ENCODE measurements at regions not wholly inside any gene's neighbourhood (a gene's known extent, or its start where the extent isn't known, plus 50 kb on each side); places are given as distances from the start of the nearest gene placed in this dataset.

DNA sequence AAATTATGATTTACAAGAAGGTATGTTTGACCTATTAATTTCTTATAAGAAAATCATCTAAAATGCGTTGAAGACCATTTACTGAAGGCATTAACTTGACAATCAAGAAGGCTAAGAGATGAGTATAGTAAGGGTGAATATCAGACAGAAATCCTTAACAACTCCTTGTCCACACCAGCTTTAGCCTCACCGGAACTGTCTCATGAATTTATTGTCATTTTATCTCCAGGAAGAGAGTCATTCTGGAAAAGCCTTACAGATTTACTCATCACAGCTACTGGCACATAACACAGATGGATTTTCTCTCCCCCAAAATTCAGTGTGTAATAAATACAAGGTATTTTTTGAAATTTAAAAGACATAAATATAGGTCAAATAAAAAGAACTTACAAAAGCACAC lies 129.4 kb upstream of the LSM8 start:
- no peak overlapping the region for H3K4me3 ChIP-seq
- no peak overlapping the region for H3K9ac ChIP-seq (ENCODE audit: insufficient read depth in 1 of 2, low read length in 2 of 2)
- H3K27ac ChIP-seq (ENCODE audit: low read depth in 1 of 2, low read length in 1 of 2), result no peak overlapping the region
- no peaks in the 10 kb centered on the region for H3K36me3 ChIP-seq (ENCODE audit: control insufficient read depth in 4 of 4, insufficient read depth in 4 of 4, low read length in 4 of 4)
- ATAC-seq (ENCODE audit: insufficient read depth, low FRiP score), result no peak
- TF ChIP-seq, protein P1, sequence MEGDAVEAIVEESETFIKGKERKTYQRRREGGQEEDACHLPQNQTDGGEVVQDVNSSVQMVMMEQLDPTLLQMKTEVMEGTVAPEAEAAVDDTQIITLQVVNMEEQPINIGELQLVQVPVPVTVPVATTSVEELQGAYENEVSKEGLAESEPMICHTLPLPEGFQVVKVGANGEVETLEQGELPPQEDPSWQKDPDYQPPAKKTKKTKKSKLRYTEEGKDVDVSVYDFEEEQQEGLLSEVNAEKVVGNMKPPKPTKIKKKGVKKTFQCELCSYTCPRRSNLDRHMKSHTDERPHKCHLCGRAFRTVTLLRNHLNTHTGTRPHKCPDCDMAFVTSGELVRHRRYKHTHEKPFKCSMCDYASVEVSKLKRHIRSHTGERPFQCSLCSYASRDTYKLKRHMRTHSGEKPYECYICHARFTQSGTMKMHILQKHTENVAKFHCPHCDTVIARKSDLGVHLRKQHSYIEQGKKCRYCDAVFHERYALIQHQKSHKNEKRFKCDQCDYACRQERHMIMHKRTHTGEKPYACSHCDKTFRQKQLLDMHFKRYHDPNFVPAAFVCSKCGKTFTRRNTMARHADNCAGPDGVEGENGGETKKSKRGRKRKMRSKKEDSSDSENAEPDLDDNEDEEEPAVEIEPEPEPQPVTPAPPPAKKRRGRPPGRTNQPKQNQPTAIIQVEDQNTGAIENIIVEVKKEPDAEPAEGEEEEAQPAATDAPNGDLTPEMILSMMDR (IDR thresholded peaks at IDR 0.05; ENCODE audit: control extremely low read depth, extremely low read depth), result no peak
- no peaks in the 10 kb centered on the region for H3K9me3 ChIP-seq (ENCODE audit: control insufficient read depth in 4 of 4, insufficient read depth in 3 of 4, low read length in 3 of 4)
- no peaks in the 10 kb centered on the region for H3K4me1 ChIP-seq (ENCODE audit: control insufficient read depth in 5 of 5, insufficient read depth in 5 of 5, low read length in 5 of 5)
- H3K27me3 ChIP-seq (ENCODE audit: control insufficient read depth in 3 of 3, insufficient read depth in 3 of 3, low read length in 2 of 3), result no peaks in the 10 kb centered on the region
- 88 to 94% methylated on average over 2 of the region's 2 CpGs for WGBS, 2 donors
- no peak for DNase-seq

DNA sequence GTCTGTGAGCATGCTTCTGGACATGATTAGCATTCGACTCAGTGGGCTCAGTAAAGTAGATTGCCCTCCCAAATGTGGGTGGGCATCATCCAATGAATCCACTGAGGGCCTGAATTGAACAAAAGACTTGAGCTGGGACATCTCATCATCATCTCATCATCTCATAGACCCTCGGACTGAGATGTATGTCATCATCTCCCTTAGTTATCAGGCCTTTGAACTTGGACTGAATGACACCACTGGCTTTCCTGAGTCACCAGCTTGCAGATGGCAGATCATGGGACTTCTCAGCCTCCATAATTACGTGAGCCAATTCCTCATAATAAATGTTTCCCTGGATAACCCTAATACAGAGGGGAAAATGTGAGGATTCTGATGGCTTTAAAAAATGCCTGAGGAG lies 128.3 kb upstream of the LSM8 start:
- no peaks in the 10 kb centered on the region for H3K36me3 ChIP-seq (ENCODE audit: control insufficient read depth in 4 of 4, insufficient read depth in 4 of 4, low read length in 4 of 4)
- H3K27ac ChIP-seq (ENCODE audit: low read depth in 1 of 2, low read length in 1 of 2), result no peak overlapping the region
- H3K9ac ChIP-seq (ENCODE audit: insufficient read depth in 1 of 2, low read length in 2 of 2), result no peak overlapping the region
- H3K4me3 ChIP-seq, result no peak overlapping the region
- WGBS, 2 donors, result 79 to 94% methylated on average over 3 of the region's 3 CpGs
- ATAC-seq (ENCODE audit: insufficient read depth, low FRiP score) (no peak), DNase-seq (no peak)
- H3K4me1 ChIP-seq (ENCODE audit: control insufficient read depth in 5 of 5, insufficient read depth in 5 of 5, low read length in 5 of 5), result no peaks in the 10 kb centered on the region
- no peaks in the 10 kb centered on the region for H3K27me3 ChIP-seq (ENCODE audit: control insufficient read depth in 3 of 3, insufficient read depth in 3 of 3, low read length in 2 of 3)
- TF ChIP-seq, protein P1 (IDR thresholded peaks at IDR 0.05; ENCODE audit: control extremely low read depth, extremely low read depth), result no peak
- H3K9me3 ChIP-seq (ENCODE audit: control insufficient read depth in 4 of 4, insufficient read depth in 3 of 4, low read length in 3 of 4), result no peaks in the 10 kb centered on the region

DNA sequence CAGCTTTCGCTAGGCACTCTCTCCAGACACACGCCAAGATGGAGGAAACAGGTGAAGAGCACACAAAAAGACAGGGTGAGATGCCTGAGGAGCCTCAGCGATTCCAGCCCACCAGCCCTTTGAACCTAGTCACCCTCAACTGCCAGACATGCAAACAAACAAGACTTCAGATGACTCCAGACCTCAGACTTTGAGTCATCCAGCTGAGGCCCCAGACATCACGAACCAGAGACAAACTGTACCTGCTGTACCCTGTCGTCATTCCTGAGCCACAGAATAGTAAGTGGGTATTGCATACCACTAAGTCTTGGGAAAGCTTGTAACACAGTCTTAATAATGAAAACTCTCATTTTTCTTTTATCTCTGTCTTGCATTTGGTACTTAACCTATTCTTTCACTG lies 126.6 kb upstream of the LSM8 start:
- no peaks in the 10 kb centered on the region for H3K9me3 ChIP-seq (ENCODE audit: control insufficient read depth in 4 of 4, insufficient read depth in 3 of 4, low read length in 3 of 4)
- ATAC-seq (ENCODE audit: insufficient read depth, low FRiP score), result no peak
- H3K27me3 ChIP-seq (ENCODE audit: control insufficient read depth in 3 of 3, insufficient read depth in 3 of 3, low read length in 2 of 3), result no peaks in the 10 kb centered on the region
- H3K9ac ChIP-seq (ENCODE audit: insufficient read depth in 1 of 2, low read length in 2 of 2), result no peak overlapping the region
- TF ChIP-seq, protein P1 (IDR thresholded peaks at IDR 0.05; ENCODE audit: control extremely low read depth, extremely low read depth), result no peak
- no peak overlapping the region for H3K4me3 ChIP-seq
- WGBS, 2 donors, result 87 to 90% methylated on average over 5 of the region's 5 CpGs
- no peaks in the 10 kb centered on the region for H3K4me1 ChIP-seq (ENCODE audit: control insufficient read depth in 5 of 5, insufficient read depth in 5 of 5, low read length in 5 of 5)
- H3K27ac ChIP-seq (ENCODE audit: low read depth in 1 of 2, low read length in 1 of 2), result no peak overlapping the region
- H3K36me3 ChIP-seq (ENCODE audit: control insufficient read depth in 4 of 4, insufficient read depth in 4 of 4, low read length in 4 of 4), result no peaks in the 10 kb centered on the region
- no peak for DNase-seq

DNA sequence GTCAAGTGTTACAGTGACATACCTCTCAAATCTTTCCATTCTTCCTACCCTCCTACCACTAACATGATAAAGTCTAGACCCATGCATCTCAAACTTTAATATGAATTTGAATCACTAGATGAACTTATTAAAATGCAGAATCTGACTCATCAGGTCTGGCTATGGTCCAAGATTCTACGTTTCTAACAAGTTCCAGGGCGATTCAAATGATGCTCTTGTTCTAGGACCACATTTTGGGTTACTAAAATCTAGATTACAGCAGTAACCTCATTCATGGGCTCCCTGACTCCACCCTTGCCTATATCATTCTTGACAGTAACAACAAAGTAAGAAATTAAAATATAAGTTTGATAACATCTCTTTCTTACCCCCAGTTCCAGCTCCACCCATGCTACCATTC lies 124.8 kb upstream of the LSM8 start:
- Histone ChIP-seq H3K4me3 (no peak overlapping the region), H3K4me1 (ENCODE audit: control insufficient read depth in 5 of 5, insufficient read depth in 5 of 5, low read length in 5 of 5) (no peaks in the 10 kb centered on the region), H3K9ac (ENCODE audit: insufficient read depth in 1 of 2, low read length in 2 of 2) (no peak overlapping the region), H3K36me3 (ENCODE audit: control insufficient read depth in 4 of 4, insufficient read depth in 4 of 4, low read length in 4 of 4) (no peaks in the 10 kb centered on the region), H3K27me3 (ENCODE audit: control insufficient read depth in 3 of 3, insufficient read depth in 3 of 3, low read length in 2 of 3) (no peaks in the 10 kb centered on the region), H3K27ac (ENCODE audit: low read depth in 1 of 2, low read length in 1 of 2) (no peak overlapping the region), H3K9me3 (ENCODE audit: control insufficient read depth in 4 of 4, insufficient read depth in 3 of 4, low read length in 3 of 4) (no peaks in the 10 kb centered on the region)
- WGBS, 2 donors, result 64 to 70% methylated on average over 2 of the region's 2 CpGs
- TF ChIP-seq, protein P1 (IDR thresholded peaks at IDR 0.05; ENCODE audit: control extremely low read depth, extremely low read depth), result no peak
- DNase-seq, result no peak
- no peak for ATAC-seq (ENCODE audit: insufficient read depth, low FRiP score)

All from lung (tissue), 11 donors.